ENCODE measurements at regions not wholly inside any gene's neighbourhood (a gene's known extent, or its start where the extent isn't known, plus 50 kb on each side); places are given as distances from the start of the nearest gene placed in this dataset.

- Histone ChIP-seq H3K9me3 (replicated peaks) (no peaks in the 10 kb centered on the region), H3K36me3 (no peaks in the 10 kb centered on the region), H3K4me3 (no peak overlapping the region), H3K27ac (replicated peaks) (no peak overlapping the region), H3K4me1 (no peaks in the 10 kb centered on the region), H3K27me3 (ENCODE audit: low read depth) (no peaks in the 10 kb centered on the region)
- TF ChIP-seq, protein P1, sequence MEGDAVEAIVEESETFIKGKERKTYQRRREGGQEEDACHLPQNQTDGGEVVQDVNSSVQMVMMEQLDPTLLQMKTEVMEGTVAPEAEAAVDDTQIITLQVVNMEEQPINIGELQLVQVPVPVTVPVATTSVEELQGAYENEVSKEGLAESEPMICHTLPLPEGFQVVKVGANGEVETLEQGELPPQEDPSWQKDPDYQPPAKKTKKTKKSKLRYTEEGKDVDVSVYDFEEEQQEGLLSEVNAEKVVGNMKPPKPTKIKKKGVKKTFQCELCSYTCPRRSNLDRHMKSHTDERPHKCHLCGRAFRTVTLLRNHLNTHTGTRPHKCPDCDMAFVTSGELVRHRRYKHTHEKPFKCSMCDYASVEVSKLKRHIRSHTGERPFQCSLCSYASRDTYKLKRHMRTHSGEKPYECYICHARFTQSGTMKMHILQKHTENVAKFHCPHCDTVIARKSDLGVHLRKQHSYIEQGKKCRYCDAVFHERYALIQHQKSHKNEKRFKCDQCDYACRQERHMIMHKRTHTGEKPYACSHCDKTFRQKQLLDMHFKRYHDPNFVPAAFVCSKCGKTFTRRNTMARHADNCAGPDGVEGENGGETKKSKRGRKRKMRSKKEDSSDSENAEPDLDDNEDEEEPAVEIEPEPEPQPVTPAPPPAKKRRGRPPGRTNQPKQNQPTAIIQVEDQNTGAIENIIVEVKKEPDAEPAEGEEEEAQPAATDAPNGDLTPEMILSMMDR (IDR thresholded peaks at IDR 0.05; ENCODE audit: borderline replicate concordance) = no peak
- intact Hi-C loops (cut with micrococcal nuclease) = no loop called here
- no peak for DNase-seq
Measured at GRCh38 chr15:95812491-95812890, 518.0 kb upstream of the NR2F2 start.

DNA sequence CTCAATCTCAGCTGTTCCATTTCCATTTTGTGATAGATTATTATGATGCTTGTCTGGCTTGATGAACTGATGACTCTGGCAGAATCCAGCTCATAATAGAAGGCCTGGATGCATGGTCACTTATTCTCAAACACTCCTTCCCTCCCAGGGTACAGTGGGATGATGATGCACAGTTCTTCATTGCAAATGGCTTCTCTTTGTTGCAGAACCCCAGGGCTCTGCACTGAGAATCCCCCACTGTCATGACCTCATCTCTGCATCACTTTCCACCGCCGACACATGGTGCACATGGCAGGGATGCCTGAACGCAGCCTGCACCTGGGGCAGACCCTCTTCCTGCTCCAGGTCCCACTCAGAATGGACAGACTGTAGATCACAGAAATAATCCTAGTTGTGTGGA lies 515.6 kb upstream of the NR2F2 start:
- Histone ChIP-seq H3K27me3 (ENCODE audit: low read depth) (no peaks in the 10 kb centered on the region), H3K9me3 (replicated peaks) (no peaks in the 10 kb centered on the region), H3K4me1 (no peaks in the 10 kb centered on the region), H3K36me3 (no peaks in the 10 kb centered on the region), H3K4me3 (no peak overlapping the region), H3K27ac (replicated peaks) (no peak overlapping the region)
- intact Hi-C loops (cut with micrococcal nuclease) = no loop called here
- TF ChIP-seq, protein P1 (IDR thresholded peaks at IDR 0.05; ENCODE audit: borderline replicate concordance) = no peak
- no peak for DNase-seq

- intact Hi-C loops (cut with micrococcal nuclease) = no loop called here
- Histone ChIP-seq H3K27ac (replicated peaks) (no peak overlapping the region), H3K27me3 (ENCODE audit: low read depth) (no peaks in the 10 kb centered on the region), H3K9me3 (replicated peaks) (no peaks in the 10 kb centered on the region), H3K36me3 (no peaks in the 10 kb centered on the region), H3K4me1 (no peaks in the 10 kb centered on the region), H3K4me3 (no peak overlapping the region)
- DNase-seq = no peak
- TF ChIP-seq, protein P1 (IDR thresholded peaks at IDR 0.05; ENCODE audit: borderline replicate concordance) = no peak
Measured at GRCh38 chr15:95816591-95816990, 513.9 kb upstream of the NR2F2 start.

DNA sequence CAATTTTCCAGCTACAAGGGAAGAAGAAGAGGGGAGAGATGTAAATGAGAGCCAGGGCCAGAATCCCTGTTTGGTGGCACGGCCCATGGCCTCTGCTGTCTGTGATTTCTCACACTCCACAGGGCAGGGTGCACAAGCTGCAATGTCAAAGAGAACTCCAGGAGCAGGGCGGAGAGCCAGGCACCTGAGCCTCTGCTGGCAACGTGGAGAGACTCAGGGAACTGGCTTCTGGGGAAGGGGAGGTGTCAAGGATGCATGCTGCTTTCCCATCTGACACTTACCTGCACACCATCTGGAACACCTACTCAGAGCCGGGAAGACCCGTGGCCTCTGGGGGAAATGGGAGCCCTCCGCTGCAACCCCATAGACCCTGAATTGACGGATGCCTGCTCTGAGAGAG lies 507.5 kb upstream of the NR2F2 start:
- Histone ChIP-seq H3K4me3 (no peak overlapping the region), H3K4me1 (peaks cover 11% of the 10 kb centered on the region), H3K9me3 (replicated peaks) (no peaks in the 10 kb centered on the region), H3K36me3 (no peaks in the 10 kb centered on the region), H3K27ac (replicated peaks) (no peak overlapping the region), H3K27me3 (ENCODE audit: low read depth) (no peaks in the 10 kb centered on the region)
- intact Hi-C loops (cut with micrococcal nuclease) = no loop called here
- TF ChIP-seq, protein P1 (IDR thresholded peaks at IDR 0.05; ENCODE audit: borderline replicate concordance) = no peak
- no peak for DNase-seq

- no peak overlapping the region for H3K27ac ChIP-seq (replicated peaks)
- H3K9me3 ChIP-seq (replicated peaks) = no peaks in the 10 kb centered on the region
- H3K4me3 ChIP-seq = no peak overlapping the region
- no peaks in the 10 kb centered on the region for H3K36me3 ChIP-seq
- intact Hi-C loops (cut with micrococcal nuclease) = no loop called here
- TF ChIP-seq, protein P1 (IDR thresholded peaks at IDR 0.05; ENCODE audit: borderline replicate concordance) = no peak
- peaks cover 11% of the 10 kb centered on the region for H3K4me1 ChIP-seq
- no peak for DNase-seq
- H3K27me3 ChIP-seq (ENCODE audit: low read depth) = no peaks in the 10 kb centered on the region
Measured at GRCh38 chr15:95825208-95825607, 505.3 kb upstream of the NR2F2 start.

Data from left ventricle myocardium inferior (tissue), 1 donor.